HEK293 (cell line): ENCODE measurements at regions not wholly inside any gene's neighbourhood (a gene's known extent, or its start where the extent isn't known, plus 50 kb on each side); places are given as distances from the start of the nearest gene placed in this dataset.
"Not testable (repeated sequence)": the region's sequence is repeated elsewhere in the genome, so short reads cannot be mapped to it uniquely, and the experiment has no call there.

Source experiments
- CTCF ChIP-seq: fragments of 450-650 bp; formaldehyde crosslinking; IDR thresholded peaks from 2 replicates; pipeline ENCODE4 v1.5.1; 2016; ENCODE audit warnings: missing biosample characterization, missing genetic modification characterization
- HIC1 ChIP-seq: fragments of 450-650 bp; formaldehyde crosslinking; IDR thresholded peaks from 2 replicates; pipeline ENCODE4 v1.5.1; 2016; ENCODE audit warnings: missing biosample characterization, missing genetic modification characterization
- PBX3 ChIP-seq: sonication (generic); formaldehyde crosslinking; IDR thresholded peaks from 2 replicates; pipeline ENCODE4 v1.8.1; 2022; ENCODE audit warnings: mild to moderate bottlenecking, moderate library complexity, missing genetic modification reagents
- SALL2 ChIP-seq: fragments of 450-650 bp; formaldehyde crosslinking; IDR thresholded peaks from 2 replicates; pipeline ENCODE4 v1.5.0; 2017; ENCODE audit warnings: missing biosample characterization, mild to moderate bottlenecking, missing genetic modification characterization, borderline replicate concordance
- TRIM28 ChIP-seq: IDR thresholded peaks from 2 replicates; pipeline ENCODE4 v1.6.1; 2011; ENCODE audit warnings: low read length, control low read depth, borderline replicate concordance
- ZBTB8A ChIP-seq: fragments of 450-650 bp; formaldehyde crosslinking; IDR thresholded peaks from 2 replicates; pipeline ENCODE4 v1.5.1; 2016; ENCODE audit warnings: missing biosample characterization, missing genetic modification characterization
- ZNF121 ChIP-seq: fragments of 450-650 bp; formaldehyde crosslinking; IDR thresholded peaks from 2 replicates; pipeline ENCODE4 v1.5.1; 2016; ENCODE audit warnings: missing biosample characterization, missing genetic modification characterization
- ZNF239 ChIP-seq: fragments of 450-650 bp; formaldehyde crosslinking; IDR thresholded peaks from 2 replicates; pipeline ENCODE4 v1.5.1; 2016; ENCODE audit warnings: missing biosample characterization, missing genetic modification characterization
- ZNF274 ChIP-seq, 2 experiments: fragments of 200-500 bp in 1 of 2; fragments of 450-650 bp in 1 of 2; sonication (Bioruptor generic) in 1 of 2; formaldehyde crosslinking in 1 of 2; IDR thresholded peaks; 2 replicates each; pipeline versions ENCODE4 v1.5.1 to v1.6.1; 2014 to 2016; ENCODE audit warnings: borderline replicate concordance in 1 of 2, inconsistent platforms in 1 of 2, low read length in 1 of 2, missing biosample characterization in 1 of 2, missing genetic modification characterization in 1 of 2
- ZNF324 ChIP-seq: fragments of 450-650 bp; formaldehyde crosslinking; IDR thresholded peaks from 2 replicates; pipeline ENCODE4 v1.5.1; 2016; ENCODE audit warnings: missing biosample characterization, missing genetic modification characterization
- ZNF501 ChIP-seq: fragments of 450-650 bp; formaldehyde crosslinking; IDR thresholded peaks from 2 replicates; pipeline ENCODE4 v1.5.1; 2016; ENCODE audit warnings: missing biosample characterization, missing genetic modification characterization
- TF ChIP-seq, protein P1 (sequence below): fragments of 450-650 bp; formaldehyde crosslinking; IDR thresholded peaks from 2 replicates; pipeline ENCODE4 v1.5.1; 2016; ENCODE audit warnings: missing biosample characterization, missing genetic modification characterization
- TF ChIP-seq, protein P2 (sequence below): fragments of 450-650 bp; formaldehyde crosslinking; IDR thresholded peaks from 2 replicates; pipeline ENCODE4 v1.5.1; 2016; ENCODE audit warnings: missing biosample characterization, missing genetic modification characterization

- not testable (repeated sequence) for TF ChIP-seq ZNF239 (tag by site-specific recombination); ZNF324; ZNF274 (IDR thresholded peaks at IDR 0.05; ENCODE audit: low read length); ZNF274 (tag by site-specific recombination; IDR thresholded peaks at IDR 0.05; ENCODE audit: borderline replicate concordance); CTCF (tag by site-specific recombination); TRIM28; HIC1 (tag by site-specific recombination); PBX3 (CRISPR knock-in tag); SALL2 (tag by site-specific recombination); ZNF501 (tag by site-specific recombination); ZBTB8A; ZNF121 (tag by site-specific recombination)
- TF ChIP-seq, protein P1, sequence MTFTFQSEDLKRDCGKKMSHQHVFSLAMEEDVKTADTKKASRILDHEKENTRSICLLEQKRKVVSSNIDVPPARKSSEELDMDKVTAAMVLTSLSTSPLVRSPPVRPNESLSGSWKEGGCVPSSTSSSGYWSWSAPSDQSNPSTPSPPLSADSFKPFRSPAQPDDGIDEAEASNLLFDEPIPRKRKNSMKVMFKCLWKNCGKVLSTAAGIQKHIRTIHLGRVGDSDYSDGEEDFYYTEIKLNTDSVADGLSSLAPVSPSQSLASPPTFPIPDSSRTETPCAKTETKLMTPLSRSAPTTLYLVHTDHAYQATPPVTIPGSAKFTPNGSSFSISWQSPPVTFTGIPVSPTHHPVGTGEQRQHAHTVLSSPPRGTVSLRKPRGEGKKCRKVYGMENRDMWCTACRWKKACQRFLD (tag by site-specific recombination): not testable (repeated sequence)
- TF ChIP-seq, protein P2, sequence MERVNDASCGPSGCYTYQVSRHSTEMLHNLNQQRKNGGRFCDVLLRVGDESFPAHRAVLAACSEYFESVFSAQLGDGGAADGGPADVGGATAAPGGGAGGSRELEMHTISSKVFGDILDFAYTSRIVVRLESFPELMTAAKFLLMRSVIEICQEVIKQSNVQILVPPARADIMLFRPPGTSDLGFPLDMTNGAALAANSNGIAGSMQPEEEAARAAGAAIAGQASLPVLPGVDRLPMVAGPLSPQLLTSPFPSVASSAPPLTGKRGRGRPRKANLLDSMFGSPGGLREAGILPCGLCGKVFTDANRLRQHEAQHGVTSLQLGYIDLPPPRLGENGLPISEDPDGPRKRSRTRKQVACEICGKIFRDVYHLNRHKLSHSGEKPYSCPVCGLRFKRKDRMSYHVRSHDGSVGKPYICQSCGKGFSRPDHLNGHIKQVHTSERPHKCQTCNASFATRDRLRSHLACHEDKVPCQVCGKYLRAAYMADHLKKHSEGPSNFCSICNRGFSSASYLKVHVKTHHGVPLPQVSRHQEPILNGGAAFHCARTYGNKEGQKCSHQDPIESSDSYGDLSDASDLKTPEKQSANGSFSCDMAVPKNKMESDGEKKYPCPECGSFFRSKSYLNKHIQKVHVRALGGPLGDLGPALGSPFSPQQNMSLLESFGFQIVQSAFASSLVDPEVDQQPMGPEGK (tag by site-specific recombination): not testable (repeated sequence)
These were observed 59.3 kb downstream of the TMEM121 start for GRCh38 chr14:105585722-105586121.
